NCI-H82 treated with DMSO at 0.1 percent for 48 hours (cell line): ENCODE measurements at regions not wholly inside any gene's neighbourhood (a gene's known extent, or its start where the extent isn't known, plus 50 kb on each side); places are given as distances from the start of the nearest gene placed in this dataset.
"Not testable (repeated sequence)": the region's sequence is repeated elsewhere in the genome, so short reads cannot be mapped to it uniquely, and the experiment has no call there.

Source experiments
- DNase-seq: peaks from one replicate; lab custom pipeline; 2025; ENCODE audit not compliant: unreplicated experiment; lab: John Stamatoyannopoulos, UW

DNA sequence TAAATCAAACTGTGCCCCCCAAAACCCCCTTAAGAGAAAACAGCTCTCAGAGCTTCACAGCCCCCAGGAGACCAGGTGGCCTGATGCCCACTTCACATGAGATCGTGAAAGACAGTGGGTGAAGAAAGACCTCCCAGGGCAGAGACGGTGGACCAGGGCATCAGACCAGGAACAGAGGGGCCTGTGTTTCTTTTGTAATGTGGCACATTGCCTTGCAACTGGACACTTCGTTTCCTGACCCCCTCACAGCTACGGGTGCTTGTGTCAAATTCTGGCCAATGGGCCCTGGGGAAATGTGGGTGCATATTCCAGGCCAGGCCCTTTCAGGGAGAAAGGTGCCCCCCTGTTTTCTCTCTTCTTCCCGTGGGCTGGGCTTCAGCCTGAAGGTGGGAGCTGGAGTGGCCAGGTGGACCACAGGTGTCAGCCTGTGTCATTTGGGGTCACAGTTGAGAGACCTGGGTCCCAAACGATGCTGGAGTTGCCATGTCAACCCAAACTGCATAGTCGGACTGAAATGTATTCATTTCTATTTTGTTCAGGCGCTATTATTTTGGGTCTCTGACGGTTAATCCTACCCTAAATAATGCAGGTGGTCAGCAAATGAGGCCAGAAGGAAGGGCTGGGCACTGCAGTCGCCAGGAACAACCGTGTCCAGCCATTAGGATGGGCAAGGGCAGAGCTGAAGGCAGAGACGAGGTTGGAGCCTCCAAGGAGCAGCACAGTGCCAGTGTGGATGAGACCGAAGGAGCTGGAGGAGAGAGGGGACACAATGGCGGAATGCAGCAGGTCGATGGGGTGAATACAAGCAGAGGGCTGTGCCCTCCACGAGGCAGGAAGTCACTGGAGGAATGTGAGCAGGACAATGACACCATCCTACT is 338.2 kb downstream of the EIPR1 start:
- no peak for DNase-seq

- DNase-seq, result no peak
Measured at GRCh38 chr2:3038636-3039035, 339.0 kb downstream of the EIPR1 start.

DNA sequence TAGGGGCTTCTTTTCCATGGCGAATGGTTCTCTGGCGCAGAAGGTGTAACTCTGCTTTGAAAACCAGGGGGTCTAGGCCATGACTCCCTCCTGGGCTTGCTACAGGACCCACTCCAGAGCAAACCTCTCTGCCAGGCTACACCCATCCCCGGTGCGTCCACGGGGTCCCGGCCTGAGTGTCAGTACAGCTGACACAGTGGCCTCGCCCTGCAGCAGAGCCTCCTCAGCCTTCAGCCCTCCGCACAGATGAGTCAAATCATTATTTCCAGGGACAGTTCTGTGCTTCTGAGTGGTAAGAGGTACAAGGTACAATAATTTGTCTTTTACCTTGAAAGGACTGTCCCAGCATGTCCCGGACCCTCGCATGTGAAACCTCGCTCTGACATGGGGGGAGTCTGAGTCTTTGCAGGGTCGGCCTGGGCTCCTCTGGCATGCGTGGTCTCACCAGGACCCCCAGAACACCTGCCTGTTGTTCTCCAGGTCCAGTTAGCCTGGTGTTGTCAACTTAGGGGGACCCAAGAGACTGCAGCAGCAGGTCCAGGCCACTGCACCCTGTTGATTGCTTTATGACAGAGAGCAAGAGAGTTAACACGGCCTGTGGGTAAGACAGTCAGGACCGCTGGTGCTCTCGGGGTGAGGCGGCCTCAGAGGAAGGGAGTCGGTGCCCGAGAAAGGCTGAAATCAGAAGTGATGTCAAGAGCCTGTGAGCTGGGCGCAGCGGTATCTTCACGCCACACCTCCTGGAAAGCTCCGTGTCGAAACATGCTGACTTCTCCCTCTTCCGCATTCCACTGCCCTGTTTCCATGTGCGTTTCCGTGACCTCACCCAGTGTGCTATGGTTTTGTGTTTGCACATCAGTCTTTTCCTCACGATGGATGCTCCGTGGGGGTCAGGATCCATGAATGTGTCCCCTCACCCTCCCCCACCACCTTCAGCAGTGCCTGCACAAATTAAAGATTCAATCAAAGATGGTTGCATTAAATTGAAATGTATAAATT is 340.1 kb downstream of the EIPR1 start:
- no peak for DNase-seq

- no peak for DNase-seq
Measured at GRCh38 chr2:3036432-3037125, 341.0 kb downstream of the EIPR1 start.

DNA sequence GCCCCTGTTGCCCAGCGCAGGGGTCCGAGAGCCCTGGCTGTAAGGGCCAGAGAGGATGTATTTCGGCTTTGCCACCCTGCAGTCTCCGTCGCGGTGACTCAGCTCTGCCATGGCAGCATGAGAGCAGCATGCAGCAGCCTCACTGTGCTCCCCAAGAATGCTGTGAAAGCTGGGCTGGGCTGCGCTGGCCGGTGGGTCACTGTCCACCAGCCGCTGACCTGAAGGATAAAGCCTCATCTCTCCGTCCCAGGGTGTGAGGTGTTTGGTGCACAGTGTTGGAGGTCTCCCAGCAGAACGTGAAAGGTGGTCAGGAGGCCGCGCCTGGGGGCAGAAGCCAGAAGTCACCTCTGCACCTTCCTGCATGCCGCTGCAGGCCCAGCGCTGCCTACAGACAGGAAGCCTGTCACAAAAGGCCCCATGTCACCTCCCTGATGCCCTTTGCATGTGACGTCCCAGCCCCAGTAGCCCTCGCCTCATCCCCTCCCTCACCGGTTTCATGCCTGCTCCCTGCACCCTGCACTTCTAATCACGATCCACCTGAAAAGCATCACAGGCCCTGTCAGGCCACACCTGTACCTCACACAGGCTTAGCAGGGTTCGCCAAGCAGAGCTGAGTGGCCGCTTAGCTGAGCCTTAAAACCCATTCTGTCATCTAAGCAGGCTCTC is 342.1 kb downstream of the EIPR1 start:
- DNase-seq, result no peak

DNA sequence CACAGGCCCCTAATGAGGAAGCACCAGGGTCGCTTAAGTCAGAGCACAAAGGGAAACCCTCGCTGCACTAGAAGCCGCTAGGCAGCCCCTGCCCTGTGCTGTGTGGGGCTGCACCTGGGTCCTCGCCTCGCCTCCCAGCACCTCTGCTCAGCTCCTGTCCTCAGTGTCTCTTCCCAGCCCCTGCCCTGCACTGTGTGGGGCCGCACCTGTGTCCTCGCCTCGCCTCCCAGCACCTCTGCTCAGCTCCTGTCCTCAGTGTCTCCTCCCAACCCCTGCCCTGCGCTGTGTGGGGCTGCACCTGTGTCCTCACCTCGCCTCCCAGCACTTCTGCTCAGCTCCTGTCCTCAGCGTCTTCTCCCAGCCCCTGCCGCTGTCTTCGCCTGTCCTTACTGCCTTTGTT is 342.8 kb downstream of the EIPR1 start:
- DNase-seq, result no peak

- no peak for DNase-seq
Measured at GRCh38 chr2:3034396-3034795, 343.2 kb downstream of the EIPR1 start.

- DNase-seq, result no peak
Measured at GRCh38 chr2:3033315-3033714, 344.3 kb downstream of the EIPR1 start.

GRCh38 chr2:3030791-3031190 is 346.8 kb downstream of the EIPR1 start:
- not testable (repeated sequence) for DNase-seq

GRCh38 chr2:3025984-3026383 is 351.6 kb downstream of the EIPR1 start:
- DNase-seq, result no peak

DNA sequence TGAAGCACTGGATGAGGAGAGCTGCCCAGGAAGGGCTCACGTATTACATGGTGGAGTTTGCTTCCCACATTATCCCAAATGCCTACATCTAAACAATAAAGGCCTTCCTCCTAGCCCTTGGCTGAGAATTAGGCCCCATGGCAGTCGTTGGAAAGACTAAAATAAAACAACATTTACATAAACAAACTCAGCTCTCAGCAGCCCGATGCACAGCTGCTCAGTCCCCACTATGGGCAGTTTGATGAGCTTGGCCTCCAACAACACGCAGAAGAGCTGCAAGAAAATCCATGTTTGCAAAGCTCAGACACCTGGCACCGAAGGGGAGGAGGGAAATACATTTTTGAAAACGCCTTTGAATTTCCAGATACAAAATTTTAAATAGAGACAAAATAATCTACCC is 352.4 kb downstream of the EIPR1 start:
- no peak for DNase-seq

DNA sequence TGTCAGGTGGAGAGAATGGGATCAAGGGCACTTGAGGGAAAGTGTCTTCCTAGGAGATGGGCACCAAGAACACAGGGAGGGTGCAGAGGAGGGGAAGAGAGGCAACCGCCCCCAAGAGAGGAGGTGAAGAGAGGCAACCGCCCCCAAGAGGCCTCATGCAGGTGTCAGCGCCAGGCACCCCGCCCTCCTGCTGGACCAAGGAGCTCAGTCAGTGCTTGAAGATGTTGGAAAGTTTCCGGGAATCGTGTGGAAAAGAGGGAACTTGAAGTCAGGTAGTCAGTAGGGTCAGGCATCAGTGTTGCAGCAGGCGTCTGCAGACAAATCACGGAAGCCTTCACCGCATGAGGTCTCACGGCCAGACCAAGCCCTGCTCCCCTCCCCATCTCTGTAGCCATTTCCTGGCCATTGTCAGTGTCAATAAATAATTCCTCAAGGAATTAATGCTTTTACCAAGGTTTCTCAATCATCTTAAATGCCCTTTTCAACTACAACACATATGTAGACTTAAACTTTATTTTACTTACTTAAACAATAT is 353.1 kb downstream of the EIPR1 start:
- no peak for DNase-seq

GRCh38 chr2:3023531-3023930 is 354.1 kb downstream of the EIPR1 start:
- no peak for DNase-seq

GRCh38 chr2:3022841-3023372 is 354.7 kb downstream of the EIPR1 start:
- no peak for DNase-seq

DNA sequence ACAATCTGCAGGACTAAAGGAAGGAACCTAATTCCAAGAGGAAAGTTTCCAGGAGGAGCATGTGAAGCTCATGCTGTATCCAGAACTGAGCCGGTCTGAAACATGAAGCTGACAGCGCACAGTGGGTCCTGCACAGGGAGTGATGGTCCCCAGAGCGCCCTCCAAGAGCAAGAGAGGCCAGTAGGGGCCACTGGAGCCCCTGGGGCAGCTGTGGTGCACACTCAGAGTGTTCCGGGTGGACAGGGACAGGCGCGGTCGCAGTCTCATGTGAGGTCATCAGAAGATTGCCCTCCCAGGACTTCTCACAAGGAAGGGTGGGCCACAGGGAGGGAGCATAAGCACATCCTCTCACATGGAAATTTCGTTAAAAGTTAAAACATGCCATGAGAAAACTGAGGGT is 355.9 kb downstream of the EIPR1 start:
- DNase-seq, result no peak

DNA sequence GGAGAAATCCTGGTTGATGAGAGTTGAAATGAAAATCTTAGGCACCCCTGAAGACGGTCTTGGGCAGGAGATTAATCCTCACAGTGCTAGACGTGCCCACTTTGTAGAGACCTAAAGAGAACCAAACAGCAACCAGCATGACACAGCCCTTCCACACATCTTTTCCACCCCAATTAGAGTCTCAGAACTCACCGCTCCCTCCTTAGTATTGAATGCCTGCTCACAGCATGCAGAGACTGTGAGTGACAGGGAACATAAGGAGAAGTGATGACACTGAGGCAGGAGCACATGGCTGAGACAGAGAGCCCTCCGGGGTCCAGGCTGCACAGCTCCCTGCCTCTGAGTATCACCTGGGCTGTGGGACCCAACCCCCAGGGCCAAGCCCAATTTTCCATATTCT is 367.6 kb downstream of the EIPR1 start:
- DNase-seq, result no peak

DNA sequence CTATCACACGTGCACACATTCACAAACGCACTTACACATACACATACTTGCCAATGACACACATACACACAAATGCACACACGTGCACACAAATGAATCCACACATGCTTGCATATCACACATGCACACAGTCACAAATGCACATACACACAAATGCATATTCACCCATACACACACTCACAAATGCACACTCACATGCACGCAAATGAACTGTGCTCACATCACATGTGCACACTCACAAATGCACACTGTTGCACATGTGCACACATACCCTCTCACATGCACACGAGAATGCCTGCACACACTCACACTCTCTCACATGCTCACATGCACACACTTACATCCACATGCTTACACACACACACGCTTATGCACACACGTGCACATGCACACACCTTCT is 368.1 kb downstream of the EIPR1 start:
- DNase-seq, result no peak

DNA sequence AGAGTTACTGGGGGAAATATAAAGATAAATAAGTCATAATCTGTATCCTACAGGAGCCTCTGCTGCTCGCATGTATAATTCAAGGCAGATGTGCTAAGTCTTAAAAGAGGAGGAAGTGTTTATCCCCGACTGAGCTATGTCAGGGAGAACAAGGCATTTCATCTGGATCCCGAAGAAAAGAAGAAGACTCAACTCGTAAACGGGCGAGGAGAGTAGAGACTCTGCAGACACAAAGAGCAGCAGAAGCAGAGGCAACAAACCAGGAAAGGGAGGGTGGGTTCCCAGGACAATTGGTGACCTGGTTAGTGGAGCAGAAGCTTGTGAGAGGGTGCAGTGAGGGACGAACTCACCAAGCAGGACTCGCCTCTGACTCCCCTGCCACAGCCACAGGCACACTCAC is 368.6 kb downstream of the EIPR1 start:
- no peak for DNase-seq

- DNase-seq, result no peak
Measured at GRCh38 chr2:3008561-3008960, 369.1 kb downstream of the EIPR1 start.

DNA sequence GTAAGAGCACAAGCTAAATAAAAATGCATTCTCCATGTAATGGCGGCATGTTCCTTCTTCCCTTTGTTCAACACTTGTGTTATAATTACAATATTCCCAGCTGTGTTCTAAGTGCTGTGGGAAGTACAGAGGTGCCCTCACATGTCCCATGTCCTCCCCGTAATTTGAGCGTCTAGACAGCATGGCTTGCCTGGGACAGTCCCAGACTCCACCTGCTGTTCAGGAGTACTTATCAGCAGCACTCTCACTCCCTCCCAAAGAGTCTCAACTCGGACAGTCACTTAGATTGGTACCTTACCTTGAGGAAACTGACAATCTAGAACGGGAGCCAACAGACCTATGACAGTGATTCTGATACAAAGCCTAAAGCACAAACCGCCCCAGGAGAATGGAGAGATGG is 370.5 kb downstream of the EIPR1 start:
- DNase-seq, result no peak
